ENCODE measurements at regions not wholly inside any gene's neighbourhood (a gene's known extent, or its start where the extent isn't known, plus 50 kb on each side); places are given as distances from the start of the nearest gene placed in this dataset.

DNA sequence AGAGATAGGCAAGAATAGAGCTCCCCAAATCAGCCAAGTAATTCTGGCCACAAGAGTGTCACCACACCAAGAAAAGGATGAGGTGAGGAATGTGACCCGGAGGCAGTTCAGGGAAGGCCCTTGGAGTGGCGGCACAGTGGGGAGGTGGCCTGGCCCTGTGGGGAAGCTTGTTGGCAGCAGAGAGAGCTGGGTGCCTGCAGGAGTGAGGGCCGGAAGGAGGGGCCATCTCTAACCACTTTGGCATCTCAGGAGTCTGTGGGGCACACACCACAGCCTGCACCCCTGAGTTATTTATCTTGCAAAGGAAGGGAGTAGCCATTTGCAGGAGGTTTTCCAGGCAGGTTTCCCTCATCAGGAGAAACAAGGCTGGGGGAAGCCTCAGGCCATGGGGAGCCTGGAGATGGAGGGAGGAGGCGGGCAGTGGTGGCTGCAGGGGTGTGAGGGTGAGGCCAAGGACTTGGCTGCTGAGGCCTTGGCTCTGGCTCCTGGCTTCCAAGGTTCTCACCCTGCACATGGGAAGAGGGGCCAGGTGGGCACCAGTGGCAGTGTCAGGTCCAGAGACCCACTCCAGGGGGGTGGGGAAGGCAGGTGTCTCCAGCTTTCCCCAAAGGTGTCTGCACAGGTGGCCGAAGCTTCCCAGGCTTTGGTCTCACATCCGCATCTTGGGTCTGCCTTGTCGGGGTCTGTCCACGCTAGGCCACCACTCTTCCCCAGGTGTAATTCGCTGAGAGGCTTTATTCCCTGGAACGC is 370.2 kb downstream of the CTTN start:
- TF ChIP-seq, protein P1, sequence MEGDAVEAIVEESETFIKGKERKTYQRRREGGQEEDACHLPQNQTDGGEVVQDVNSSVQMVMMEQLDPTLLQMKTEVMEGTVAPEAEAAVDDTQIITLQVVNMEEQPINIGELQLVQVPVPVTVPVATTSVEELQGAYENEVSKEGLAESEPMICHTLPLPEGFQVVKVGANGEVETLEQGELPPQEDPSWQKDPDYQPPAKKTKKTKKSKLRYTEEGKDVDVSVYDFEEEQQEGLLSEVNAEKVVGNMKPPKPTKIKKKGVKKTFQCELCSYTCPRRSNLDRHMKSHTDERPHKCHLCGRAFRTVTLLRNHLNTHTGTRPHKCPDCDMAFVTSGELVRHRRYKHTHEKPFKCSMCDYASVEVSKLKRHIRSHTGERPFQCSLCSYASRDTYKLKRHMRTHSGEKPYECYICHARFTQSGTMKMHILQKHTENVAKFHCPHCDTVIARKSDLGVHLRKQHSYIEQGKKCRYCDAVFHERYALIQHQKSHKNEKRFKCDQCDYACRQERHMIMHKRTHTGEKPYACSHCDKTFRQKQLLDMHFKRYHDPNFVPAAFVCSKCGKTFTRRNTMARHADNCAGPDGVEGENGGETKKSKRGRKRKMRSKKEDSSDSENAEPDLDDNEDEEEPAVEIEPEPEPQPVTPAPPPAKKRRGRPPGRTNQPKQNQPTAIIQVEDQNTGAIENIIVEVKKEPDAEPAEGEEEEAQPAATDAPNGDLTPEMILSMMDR (IDR thresholded peaks at IDR 0.05; ENCODE audit: low read depth, low read length, missing input control), result no peak
- no peak for TF ChIP-seq TAF1 (conservative IDR thresholded peaks at IDR 0.05)
- no peak for TF ChIP-seq MAX (IDR thresholded peaks at IDR 0.05)
- TF ChIP-seq ZBTB33 (IDR thresholded peaks at IDR 0.05), result no peak
- no peak for TF ChIP-seq YY1 (IDR thresholded peaks at IDR 0.05)
- no peak for TF ChIP-seq ATF3 (IDR thresholded peaks at IDR 0.05)
- TF ChIP-seq RAD21 (IDR thresholded peaks at IDR 0.05), result no peak
- no peak for TF ChIP-seq SP1 (IDR thresholded peaks at IDR 0.05)

All from liver (tissue), 3 donors.